ENCODE measurements at regions not wholly inside any gene's neighbourhood (a gene's known extent, or its start where the extent isn't known, plus 50 kb on each side); places are given as distances from the start of the nearest gene placed in this dataset.

DNA sequence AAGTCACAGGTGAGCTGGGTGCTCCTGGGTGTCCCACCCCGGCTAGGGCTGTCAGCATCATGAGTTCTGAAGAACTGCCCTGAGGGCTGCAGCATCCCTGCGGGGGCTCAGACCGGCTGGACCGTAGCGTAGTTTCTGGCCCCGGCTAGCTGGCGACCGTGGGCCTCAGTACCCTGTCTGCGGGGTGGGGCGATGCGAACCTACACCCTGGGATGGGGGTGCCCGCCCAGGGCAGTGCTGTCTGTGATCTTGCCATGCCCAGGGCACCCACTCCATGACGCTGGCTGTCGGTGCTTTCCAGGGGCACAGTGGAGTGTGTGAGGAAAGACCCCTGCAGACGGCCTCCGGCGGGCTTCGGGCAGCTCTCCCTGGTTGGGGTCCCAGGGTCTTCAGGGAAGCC is 66.5 kb upstream of the IRX4 start:
- no peak for FAIRE-seq

More for the DNA sequence above, 66.5 kb upstream of the IRX4 start:
- H3K9ac ChIP-seq (replicated peaks; ENCODE audit: extremely low read depth, insufficient read depth, low read length), result no peak overlapping the region
- no TSS peak for BruUV-seq (replicated peaks)
- H3K4me3 ChIP-seq (replicated peaks in 1 of 3; ENCODE audit: insufficient read depth in 1 of 3, low read depth in 1 of 3, low read length in 3 of 3), result no peak overlapping the region
- no peaks in the 10 kb centered on the region for H4K20me1 ChIP-seq (replicated peaks; ENCODE audit: control insufficient read depth, extremely low read depth, insufficient read depth, low read length)
- no peak for DNase-seq (ENCODE audit: low read depth, low spot score)
- H2AFZ ChIP-seq (ENCODE audit: low read depth, low read length), result no peak overlapping the region
- intact Hi-C loops (cut with micrococcal nuclease), result no loop called here
- H3K4me1 ChIP-seq (ENCODE audit: control insufficient read depth, extremely low read depth, insufficient read depth, low read length), result no peaks in the 10 kb centered on the region
- no peak overlapping the region for H3K4me2 ChIP-seq (ENCODE audit: insufficient read depth, low read length)
- ChIA-PET POLR2A (no interaction called here), CTCF (no interaction called here)
- no peaks in the 10 kb centered on the region for H3K79me2 ChIP-seq (ENCODE audit: control insufficient read depth, insufficient read depth, low read length)
- no peaks in the 10 kb centered on the region for H3K36me3 ChIP-seq (ENCODE audit: control insufficient read depth in 2 of 2, extremely low read depth in 1 of 2, insufficient read depth in 2 of 2, low read length in 2 of 2)
- TF ChIP-seq CTCF (IDR thresholded peaks at IDR 0.05; ENCODE audit: extremely low read depth in 1 of 2, insufficient read depth in 1 of 2, low read depth in 1 of 2, low read length in 2 of 2), result no peak
- no peak for TF ChIP-seq POLR2AphosphoS5 (IDR thresholded peaks at IDR 0.05; ENCODE audit: insufficient read depth, low read depth, low read length)
- TF ChIP-seq MYC (IDR thresholded peaks at IDR 0.05; ENCODE audit: low read depth, low read length), result no peak
- no peak for TF ChIP-seq POLR2A (IDR thresholded peaks at IDR 0.05; ENCODE audit: low read depth, low read length)
- TF ChIP-seq GATA2 (IDR thresholded peaks at IDR 0.05; ENCODE audit: insufficient read depth, insufficient read length, low read depth, low read length), result no peak
- TF ChIP-seq FOS (IDR thresholded peaks at IDR 0.05; ENCODE audit: borderline replicate concordance, insufficient read depth, low read length), result no peak
- no peak for TF ChIP-seq JUN (IDR thresholded peaks at IDR 0.05; ENCODE audit: borderline replicate concordance, insufficient read depth, insufficient read length, low read depth)
- no peak for TF ChIP-seq EZH2 (IDR thresholded peaks at IDR 0.05; ENCODE audit: borderline replicate concordance, low read depth, low read length, severe bottlenecking)
- TF ChIP-seq, protein P1, sequence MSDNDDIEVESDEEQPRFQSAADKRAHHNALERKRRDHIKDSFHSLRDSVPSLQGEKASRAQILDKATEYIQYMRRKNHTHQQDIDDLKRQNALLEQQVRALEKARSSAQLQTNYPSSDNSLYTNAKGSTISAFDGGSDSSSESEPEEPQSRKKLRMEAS (IDR thresholded peaks at IDR 0.05; ENCODE audit: insufficient read depth, insufficient read length), result no peak
- no peak overlapping the region for H3K27ac ChIP-seq (ENCODE audit: insufficient read depth, low read depth, low read length)
- no peaks in the 10 kb centered on the region for H3K27me3 ChIP-seq (ENCODE audit: control insufficient read depth in 2 of 2, insufficient read depth in 2 of 2, low read length in 2 of 2)
- no peaks in the 10 kb centered on the region for H3K9me1 ChIP-seq (replicated peaks; ENCODE audit: control insufficient read depth, extremely low read depth, insufficient read depth, low read length)
- H3K9me3 ChIP-seq (replicated peaks; ENCODE audit: control insufficient read depth, insufficient read depth, low read length), result no peaks in the 10 kb centered on the region
- dilution Hi-C loops (cut with MboI; ENCODE audit: extremely low pct_ligation_motif_present, low sequenced_read_pairs), result no loop called here

Measured in endothelial cell of umbilical vein (primary cell).